GM21381 (cell line): ENCODE measurements at regions not wholly inside any gene's neighbourhood (a gene's known extent, or its start where the extent isn't known, plus 50 kb on each side); places are given as distances from the start of the nearest gene placed in this dataset.
"Not testable (repeated sequence)": the region's sequence is repeated elsewhere in the genome, so short reads cannot be mapped to it uniquely, and the experiment has no call there.

Source experiments
- ATAC-seq: cut with Tn5 transposase; IDR thresholded peaks from one replicate; pipeline ENCODE4 v1.9.1; 2021; ENCODE audit warnings: mild to moderate bottlenecking, moderate library complexity; ENCODE audit not compliant: unreplicated experiment

DNA sequence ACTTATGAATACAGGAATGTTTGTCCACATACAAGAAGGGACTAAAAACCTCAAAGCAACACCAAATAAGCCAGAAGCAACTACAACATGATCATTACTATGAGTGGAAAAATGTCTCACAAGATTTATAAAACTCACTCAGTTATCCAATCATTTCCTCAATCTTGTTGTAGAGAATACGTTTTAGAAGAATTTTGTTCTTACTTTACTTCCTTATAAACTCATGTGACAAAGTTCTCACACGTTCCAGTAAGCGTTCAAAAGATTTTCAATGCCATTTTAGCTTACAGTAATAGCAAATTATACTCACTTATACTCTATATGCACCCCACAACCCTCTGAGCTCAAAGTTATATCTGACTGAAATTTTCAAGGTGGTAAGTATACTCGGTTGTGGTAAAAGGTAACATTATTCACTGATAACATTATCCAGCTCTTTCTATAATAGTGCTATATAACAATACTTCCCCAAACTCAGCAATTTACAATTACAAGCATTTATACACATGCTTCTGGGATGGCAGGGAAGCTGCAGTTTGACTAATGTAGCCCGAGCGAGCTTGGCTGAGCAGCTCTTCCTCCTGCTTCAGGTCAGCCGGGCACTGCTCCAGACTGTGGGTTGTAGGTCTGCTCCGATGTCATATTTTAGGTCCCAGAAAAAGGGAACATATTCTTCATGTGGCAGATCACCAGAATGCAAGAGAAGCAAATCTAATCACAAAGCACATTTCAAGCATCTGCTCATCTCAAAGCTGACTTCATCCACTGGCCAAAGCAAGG lies 226.3 kb downstream of the RCHY1 start:
- ATAC-seq = no peak

- ATAC-seq = no peak
Observed at GRCh38 chr4:75285837-75286236, 228.4 kb downstream of the RCHY1 start.

- no peak for ATAC-seq
Observed at GRCh38 chr4:75284831-75285230, 229.4 kb downstream of the RCHY1 start.

- ATAC-seq = not testable (repeated sequence)
Observed at GRCh38 chr4:75280461-75280860, 233.7 kb downstream of the RCHY1 start.

DNA sequence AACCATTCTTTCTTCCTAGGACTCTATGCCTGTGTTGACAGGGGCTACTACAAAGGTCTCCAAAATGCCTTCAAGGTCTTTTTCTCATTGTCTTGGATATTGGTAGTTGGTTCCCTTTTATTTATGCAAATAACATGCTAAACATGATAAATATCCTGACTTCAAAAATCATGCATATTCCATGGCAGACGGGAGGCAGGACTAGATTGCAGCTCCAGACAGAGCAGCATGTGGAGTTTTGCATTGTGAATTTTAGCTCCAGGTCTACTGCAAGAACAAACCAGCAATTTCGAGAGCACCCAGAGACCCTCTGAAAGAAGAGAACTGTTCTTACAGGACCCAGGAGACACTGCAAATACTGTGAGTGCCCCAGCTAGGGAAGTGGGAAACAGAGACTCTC lies 254.9 kb downstream of the RCHY1 start:
- ATAC-seq = no peak

DNA sequence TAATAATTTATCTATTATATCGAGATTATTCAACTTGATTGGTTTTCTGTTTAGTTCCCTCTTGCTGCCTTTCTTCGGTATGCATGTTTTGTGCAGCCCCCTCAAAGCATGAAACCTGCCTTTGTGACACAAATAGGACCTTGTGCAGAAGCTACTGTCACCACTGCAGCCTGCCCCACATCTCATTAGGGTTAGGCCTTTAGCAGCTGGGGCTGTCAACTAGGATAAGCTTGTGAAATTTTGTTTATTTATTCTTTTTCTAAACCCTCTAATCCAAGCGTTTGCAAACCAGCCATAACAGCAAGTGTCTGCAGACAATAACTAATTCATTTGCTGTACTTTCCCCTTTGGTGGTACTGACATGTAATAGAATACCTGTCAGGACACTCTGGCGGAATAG lies 258.9 kb downstream of the RCHY1 start:
- ATAC-seq = no peak

- no peak for ATAC-seq
Observed at GRCh38 chr4:75254745-75255144, 259.5 kb downstream of the RCHY1 start.

DNA sequence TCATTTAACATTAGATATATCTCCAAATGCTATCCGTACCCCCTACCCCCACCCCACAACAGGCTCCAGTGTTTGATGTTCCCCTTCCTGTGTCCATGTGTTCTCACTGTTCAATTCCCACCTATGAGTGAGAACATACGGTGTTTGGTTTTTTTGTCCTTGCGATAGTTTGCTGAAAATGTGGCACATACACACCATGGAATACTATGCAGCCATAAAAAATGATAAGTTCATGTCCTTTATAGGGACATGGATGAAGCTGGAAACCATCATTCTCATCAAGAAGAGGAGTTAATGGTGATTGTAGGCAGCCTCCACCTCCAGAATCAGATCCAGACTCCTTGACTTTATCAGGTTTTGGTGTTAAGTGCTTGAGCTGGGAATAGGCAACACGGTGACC lies 261.1 kb downstream of the RCHY1 start:
- not testable (repeated sequence) for ATAC-seq

GRCh38 chr4:75251547-75251946 lies 262.7 kb downstream of the RCHY1 start:
- peak; percentile 70 for ATAC-seq

DNA sequence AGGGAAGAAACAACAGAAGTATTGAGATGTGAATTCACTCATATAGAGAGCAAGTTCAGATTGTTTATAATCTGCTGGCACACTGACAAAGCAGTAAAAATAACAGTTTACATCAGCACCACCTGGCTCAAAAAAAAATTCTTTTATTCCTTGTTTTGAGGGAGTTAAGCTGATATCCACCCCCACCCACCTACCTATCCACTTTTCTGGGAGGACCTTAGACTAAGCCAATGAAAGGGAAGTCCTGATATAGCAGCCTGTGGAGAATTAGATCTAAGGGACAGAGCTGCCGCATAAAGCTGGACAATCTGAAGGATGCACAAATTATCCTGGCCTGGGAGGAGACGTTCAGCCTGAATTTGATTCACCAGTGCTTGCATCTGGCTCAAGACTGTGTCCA lies 264.5 kb downstream of the RCHY1 start:
- no peak for ATAC-seq

DNA sequence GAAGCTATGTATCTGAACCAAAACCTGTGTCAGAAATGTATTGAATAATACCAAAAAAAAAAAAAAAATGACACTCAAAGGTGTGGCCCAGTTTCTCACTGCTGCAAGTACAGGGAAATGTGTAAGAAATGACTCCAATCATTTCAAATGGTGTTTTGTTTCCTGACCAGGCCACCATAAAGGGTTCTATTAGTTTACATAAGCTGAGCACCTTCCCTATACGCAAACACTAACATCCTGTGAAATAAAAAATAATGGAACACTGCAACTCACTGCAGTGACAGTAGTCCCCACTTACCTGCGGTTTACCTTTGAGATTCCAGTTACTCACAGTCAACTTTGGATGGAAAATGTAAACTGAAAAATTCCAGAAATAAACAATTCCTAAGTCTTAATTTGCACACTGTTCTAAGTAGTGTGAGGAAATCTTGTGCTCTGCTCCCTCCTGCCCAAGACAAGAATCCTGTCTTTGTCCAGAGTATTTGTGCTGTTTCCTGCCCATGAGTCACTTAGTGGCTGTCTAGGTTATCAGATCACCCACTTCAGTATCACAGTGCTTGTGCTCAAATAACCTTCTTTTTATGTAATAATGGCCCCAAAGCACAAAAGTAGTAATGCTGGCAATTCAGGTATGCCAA lies 265.3 kb downstream of the RCHY1 start:
- no peak for ATAC-seq

- ATAC-seq = no peak
Observed at GRCh38 chr4:75244325-75244724, 269.9 kb downstream of the RCHY1 start.

DNA sequence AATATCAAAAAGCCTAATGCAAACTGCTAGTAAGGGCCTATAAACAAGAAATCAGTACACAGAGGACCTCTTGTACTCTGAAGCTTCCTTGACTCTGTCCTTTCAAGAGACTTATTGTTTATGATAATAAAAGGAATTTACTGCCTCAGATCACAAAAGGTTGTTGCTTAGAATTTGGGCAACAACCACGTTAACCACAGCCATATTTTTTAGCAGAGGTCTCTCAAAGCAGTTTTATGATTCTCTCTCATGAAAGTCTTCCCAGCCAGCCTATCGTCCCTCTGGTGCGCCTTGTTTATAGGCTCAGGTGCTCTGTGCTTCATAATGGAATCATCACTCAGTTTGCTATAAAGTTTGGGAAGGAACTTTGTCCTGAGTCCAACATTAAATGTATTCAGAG lies 270.6 kb downstream of the RCHY1 start:
- no peak for ATAC-seq

- peak; percentile 95 for ATAC-seq
Observed at GRCh38 chr4:75235359-75235951, 278.7 kb downstream of the RCHY1 start.

DNA sequence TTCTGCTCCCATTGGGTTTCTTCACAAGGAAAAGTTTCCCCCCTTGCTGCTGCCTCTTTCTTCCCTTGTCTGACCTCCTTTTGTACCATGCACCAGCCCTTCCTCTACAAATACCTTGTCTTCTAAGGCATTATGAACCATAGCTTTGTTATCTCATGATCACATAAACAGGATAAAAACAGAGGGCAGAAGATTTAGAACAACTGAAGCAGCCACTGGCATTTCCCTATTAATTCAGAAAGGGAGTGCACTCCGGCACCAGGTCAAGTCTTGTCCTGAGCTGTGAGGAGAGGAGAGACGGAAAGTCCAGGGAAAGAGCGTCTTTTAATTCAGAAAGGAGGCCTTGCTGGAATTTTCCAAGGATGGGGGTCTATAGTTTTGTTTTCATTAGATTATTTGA lies 281.7 kb downstream of the RCHY1 start:
- no peak for ATAC-seq

DNA sequence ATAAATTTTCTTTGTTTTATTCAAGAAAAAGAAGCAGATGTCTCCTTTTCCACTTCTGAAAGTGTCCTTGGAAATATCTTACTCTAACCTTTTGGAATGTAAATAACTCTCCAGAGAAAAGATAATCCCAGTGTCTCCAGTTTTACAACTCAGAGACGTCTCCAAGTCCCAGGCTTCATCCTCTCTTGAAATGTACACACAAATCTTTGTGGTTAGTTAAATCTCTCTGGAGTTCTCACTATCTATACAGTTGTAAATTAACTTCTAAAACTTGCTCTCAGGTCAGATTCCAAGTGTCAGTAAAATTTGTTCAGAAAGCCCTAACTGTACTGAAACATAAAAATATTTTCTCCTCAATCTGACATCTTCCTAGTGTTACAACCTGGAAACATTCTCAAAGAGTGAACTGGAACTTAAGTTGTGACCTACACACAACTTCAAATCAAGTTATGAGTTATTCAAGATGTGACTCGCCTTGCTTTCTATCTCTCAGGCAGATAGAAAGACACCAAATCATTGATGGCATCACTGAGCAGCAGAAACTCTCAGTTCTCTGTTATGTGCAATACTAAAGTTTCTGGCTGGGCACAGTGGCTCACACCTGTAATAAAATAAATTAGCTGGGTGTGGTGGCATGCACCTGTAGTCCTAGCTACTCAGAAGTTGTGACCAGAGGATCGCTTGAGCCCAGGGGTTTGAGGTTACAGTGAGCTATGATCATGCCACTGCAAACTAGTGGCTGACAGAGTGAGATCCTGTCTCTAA lies 284.2 kb downstream of the RCHY1 start:
- ATAC-seq = no peak

DNA sequence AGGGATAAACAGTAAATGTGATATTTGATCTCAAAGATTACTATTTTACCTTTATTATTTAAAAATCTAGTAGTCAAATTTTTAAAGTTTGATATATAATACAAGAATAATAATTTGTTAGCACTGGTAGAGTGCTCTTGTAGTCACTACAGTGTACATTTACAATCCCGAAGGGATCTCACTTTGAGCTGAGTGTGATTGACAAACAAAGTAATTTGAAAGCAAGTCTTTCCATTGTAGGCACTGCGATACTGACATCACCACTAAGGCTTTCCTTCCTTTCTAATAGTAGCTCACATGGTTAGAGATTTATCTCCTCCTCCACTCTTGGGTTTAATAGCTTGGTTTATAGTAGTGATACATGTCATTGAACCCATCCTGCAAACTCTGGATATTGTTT lies 280.6 kb downstream of the PARM1 start:
- ATAC-seq = no peak

- no peak for ATAC-seq
Observed at GRCh38 chr4:75211422-75211821, 278.5 kb downstream of the PARM1 start.

DNA sequence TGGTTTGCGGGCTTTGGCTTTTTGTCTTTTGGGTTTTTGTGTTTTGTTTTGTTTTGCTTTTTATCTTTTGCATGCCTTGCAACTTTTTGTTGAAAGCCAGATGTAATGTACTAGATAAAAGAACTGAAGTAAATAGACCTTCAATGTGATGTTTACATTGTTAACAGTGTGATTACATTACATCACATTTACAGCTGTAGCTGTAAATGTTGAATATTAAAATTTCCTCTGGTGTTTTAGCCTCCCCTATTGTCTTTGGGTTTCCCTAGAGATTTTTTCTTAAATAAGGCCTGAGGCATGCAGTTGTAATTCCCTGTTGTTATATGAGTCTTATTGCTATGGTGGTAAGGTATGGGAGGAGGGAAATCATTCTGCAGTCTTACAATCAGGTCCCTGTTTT lies 275.0 kb downstream of the PARM1 start:
- no peak for ATAC-seq

DNA sequence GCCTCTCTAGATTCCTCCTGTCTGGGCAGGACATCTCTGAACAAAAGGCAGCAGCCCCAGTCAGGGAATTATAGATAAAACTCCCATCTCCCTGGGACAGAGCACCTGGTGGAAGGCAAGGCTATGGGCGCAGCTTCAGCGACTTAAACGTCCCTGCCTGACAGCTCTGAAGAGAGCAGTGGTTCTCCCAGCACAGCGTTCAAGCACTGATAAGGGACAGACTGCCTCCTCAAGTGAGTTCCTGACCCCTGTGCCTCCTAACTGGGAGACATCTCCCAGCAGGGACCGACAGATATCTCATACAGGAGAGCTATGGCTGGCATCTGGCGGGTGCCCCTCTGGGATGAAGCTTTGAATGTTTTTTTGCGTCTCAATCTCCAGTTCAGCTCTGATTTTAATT lies 262.2 kb downstream of the PARM1 start:
- ATAC-seq = no peak

DNA sequence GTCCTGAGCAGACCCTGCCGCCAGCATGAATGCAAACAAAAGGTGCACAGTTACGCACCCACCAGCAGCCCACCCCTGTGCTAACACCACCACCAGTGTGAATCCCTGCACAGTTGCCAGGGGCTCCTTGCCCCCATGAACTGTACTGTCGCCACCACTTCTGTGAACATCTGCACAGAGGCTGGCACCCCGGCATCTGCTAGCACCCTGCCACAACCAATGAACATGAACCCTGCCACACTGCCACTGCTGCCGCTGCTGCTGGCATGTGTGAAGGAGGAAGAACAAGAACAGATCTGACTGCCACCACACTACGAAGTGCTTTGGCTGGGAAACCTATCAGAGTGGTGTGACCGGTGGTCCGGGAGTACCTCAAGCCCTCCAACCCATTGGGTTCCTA lies 261.3 kb downstream of the PARM1 start:
- ATAC-seq = no peak

- not testable (repeated sequence) for ATAC-seq
Observed at GRCh38 chr4:75192182-75192581, 259.3 kb downstream of the PARM1 start.
